ENCODE measurements at regions not wholly inside any gene's neighbourhood (a gene's known extent, or its start where the extent isn't known, plus 50 kb on each side); places are given as distances from the start of the nearest gene placed in this dataset.

DNA sequence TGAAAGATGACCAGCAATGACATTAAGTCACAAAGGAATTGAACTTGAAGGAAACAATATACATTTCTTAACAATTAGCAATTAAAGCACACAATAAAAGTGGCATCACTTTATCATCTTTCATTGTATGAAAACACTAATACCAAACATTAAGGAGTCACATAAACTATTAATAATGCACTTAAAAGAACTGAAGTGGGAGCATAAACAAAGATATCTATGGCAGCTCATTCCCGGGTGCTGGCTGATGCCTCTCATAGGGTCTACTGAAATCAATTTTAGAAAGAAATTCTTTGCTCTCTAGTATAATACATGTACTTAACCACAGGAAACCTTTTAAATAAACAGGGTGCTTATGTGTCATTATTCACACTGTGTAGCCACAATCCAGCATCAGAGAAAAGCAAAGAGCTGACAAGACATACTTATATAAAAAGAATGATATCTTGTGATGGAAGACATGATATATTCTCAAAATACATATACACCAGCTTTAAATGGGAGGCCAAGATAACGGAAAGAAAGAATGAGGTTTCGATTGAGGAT lies 1207.8 kb downstream of the EFNB2 start:
- no peak for TF ChIP-seq CEBPB (IDR thresholded peaks at IDR 0.05; ENCODE audit: low read depth)
- TF ChIP-seq, protein P1, sequence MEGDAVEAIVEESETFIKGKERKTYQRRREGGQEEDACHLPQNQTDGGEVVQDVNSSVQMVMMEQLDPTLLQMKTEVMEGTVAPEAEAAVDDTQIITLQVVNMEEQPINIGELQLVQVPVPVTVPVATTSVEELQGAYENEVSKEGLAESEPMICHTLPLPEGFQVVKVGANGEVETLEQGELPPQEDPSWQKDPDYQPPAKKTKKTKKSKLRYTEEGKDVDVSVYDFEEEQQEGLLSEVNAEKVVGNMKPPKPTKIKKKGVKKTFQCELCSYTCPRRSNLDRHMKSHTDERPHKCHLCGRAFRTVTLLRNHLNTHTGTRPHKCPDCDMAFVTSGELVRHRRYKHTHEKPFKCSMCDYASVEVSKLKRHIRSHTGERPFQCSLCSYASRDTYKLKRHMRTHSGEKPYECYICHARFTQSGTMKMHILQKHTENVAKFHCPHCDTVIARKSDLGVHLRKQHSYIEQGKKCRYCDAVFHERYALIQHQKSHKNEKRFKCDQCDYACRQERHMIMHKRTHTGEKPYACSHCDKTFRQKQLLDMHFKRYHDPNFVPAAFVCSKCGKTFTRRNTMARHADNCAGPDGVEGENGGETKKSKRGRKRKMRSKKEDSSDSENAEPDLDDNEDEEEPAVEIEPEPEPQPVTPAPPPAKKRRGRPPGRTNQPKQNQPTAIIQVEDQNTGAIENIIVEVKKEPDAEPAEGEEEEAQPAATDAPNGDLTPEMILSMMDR (IDR thresholded peaks at IDR 0.05 in 2 of 3, conservative IDR thresholded peaks at IDR 0.05 in 1 of 3; ENCODE audit: borderline replicate concordance in 1 of 3, insufficient read depth in 1 of 3, low read depth in 2 of 3, low read length in 2 of 3) = no peak
- no peak for TF ChIP-seq POLR2A (IDR thresholded peaks at IDR 0.05; ENCODE audit: borderline replicate concordance, extremely low read depth, insufficient read depth, insufficient read length)
- TF ChIP-seq YY1 (IDR thresholded peaks at IDR 0.05; ENCODE audit: extremely low read depth, insufficient replicate concordance, low read depth, low read length) = no peak
- TF ChIP-seq EZH2 (IDR thresholded peaks at IDR 0.05) = no peak
- TF ChIP-seq, protein P2, sequence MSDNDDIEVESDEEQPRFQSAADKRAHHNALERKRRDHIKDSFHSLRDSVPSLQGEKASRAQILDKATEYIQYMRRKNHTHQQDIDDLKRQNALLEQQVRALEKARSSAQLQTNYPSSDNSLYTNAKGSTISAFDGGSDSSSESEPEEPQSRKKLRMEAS (IDR thresholded peaks at IDR 0.05) = no peak
- TF ChIP-seq, protein P3, sequence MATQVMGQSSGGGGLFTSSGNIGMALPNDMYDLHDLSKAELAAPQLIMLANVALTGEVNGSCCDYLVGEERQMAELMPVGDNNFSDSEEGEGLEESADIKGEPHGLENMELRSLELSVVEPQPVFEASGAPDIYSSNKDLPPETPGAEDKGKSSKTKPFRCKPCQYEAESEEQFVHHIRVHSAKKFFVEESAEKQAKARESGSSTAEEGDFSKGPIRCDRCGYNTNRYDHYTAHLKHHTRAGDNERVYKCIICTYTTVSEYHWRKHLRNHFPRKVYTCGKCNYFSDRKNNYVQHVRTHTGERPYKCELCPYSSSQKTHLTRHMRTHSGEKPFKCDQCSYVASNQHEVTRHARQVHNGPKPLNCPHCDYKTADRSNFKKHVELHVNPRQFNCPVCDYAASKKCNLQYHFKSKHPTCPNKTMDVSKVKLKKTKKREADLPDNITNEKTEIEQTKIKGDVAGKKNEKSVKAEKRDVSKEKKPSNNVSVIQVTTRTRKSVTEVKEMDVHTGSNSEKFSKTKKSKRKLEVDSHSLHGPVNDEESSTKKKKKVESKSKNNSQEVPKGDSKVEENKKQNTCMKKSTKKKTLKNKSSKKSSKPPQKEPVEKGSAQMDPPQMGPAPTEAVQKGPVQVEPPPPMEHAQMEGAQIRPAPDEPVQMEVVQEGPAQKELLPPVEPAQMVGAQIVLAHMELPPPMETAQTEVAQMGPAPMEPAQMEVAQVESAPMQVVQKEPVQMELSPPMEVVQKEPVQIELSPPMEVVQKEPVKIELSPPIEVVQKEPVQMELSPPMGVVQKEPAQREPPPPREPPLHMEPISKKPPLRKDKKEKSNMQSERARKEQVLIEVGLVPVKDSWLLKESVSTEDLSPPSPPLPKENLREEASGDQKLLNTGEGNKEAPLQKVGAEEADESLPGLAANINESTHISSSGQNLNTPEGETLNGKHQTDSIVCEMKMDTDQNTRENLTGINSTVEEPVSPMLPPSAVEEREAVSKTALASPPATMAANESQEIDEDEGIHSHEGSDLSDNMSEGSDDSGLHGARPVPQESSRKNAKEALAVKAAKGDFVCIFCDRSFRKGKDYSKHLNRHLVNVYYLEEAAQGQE (IDR thresholded peaks at IDR 0.05; ENCODE audit: low read depth) = no peak
- TF ChIP-seq RAD21 (IDR thresholded peaks at IDR 0.05; ENCODE audit: low read depth) = no peak
- TF ChIP-seq SIN3A (IDR thresholded peaks at IDR 0.05; ENCODE audit: low read depth) = no peak

Measured in HCT116 (cell line).